AG09309 (cell line): ENCODE measurements at regions not wholly inside any gene's neighbourhood (a gene's known extent, or its start where the extent isn't known, plus 50 kb on each side); places are given as distances from the start of the nearest gene placed in this dataset.

Source experiments
- DNase-seq: peaks from one replicate; pipeline ENCODE4 v3.0.0-alpha.2; 2010; ENCODE audit warnings: low read depth
- H3K4me3 ChIP-seq: 2 replicates; pipeline ENCODE4 v1.5.1; 2011; ENCODE audit warnings: mild to moderate bottlenecking, low read depth, low read length, moderate library complexity; ENCODE audit not compliant: control insufficient read depth
- TF ChIP-seq, protein P1 (sequence below): IDR thresholded peaks from 2 replicates; pipeline ENCODE4 v1.5.1; 2011; ENCODE audit warnings: mild to moderate bottlenecking, low read depth, low read length, inconsistent platforms; ENCODE audit not compliant: insufficient read depth, control insufficient read depth; ENCODE audit errors: missing control alignments

GRCh38 chr15:25501828-25502446 lies 63.1 kb upstream of the UBE3A start:
- TF ChIP-seq, protein P1, sequence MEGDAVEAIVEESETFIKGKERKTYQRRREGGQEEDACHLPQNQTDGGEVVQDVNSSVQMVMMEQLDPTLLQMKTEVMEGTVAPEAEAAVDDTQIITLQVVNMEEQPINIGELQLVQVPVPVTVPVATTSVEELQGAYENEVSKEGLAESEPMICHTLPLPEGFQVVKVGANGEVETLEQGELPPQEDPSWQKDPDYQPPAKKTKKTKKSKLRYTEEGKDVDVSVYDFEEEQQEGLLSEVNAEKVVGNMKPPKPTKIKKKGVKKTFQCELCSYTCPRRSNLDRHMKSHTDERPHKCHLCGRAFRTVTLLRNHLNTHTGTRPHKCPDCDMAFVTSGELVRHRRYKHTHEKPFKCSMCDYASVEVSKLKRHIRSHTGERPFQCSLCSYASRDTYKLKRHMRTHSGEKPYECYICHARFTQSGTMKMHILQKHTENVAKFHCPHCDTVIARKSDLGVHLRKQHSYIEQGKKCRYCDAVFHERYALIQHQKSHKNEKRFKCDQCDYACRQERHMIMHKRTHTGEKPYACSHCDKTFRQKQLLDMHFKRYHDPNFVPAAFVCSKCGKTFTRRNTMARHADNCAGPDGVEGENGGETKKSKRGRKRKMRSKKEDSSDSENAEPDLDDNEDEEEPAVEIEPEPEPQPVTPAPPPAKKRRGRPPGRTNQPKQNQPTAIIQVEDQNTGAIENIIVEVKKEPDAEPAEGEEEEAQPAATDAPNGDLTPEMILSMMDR, result peak; percentile 58
- peak; percentile 17 for DNase-seq

GRCh38 chr15:25498835-25499234 lies 60.0 kb upstream of the UBE3A start:
- TF ChIP-seq, protein P1, result no peak
- H3K4me3 ChIP-seq, result no peak overlapping the region
- no peak for DNase-seq

More at GRCh38 chr15:25501828-25502446, 63.1 kb upstream of the UBE3A start:
- no peak overlapping the region for H3K4me3 ChIP-seq

GRCh38 chr15:25497934-25498333 lies 59.1 kb upstream of the UBE3A start:
- no peak for DNase-seq
- no peak overlapping the region for H3K4me3 ChIP-seq
- TF ChIP-seq, protein P1, result no peak

DNA sequence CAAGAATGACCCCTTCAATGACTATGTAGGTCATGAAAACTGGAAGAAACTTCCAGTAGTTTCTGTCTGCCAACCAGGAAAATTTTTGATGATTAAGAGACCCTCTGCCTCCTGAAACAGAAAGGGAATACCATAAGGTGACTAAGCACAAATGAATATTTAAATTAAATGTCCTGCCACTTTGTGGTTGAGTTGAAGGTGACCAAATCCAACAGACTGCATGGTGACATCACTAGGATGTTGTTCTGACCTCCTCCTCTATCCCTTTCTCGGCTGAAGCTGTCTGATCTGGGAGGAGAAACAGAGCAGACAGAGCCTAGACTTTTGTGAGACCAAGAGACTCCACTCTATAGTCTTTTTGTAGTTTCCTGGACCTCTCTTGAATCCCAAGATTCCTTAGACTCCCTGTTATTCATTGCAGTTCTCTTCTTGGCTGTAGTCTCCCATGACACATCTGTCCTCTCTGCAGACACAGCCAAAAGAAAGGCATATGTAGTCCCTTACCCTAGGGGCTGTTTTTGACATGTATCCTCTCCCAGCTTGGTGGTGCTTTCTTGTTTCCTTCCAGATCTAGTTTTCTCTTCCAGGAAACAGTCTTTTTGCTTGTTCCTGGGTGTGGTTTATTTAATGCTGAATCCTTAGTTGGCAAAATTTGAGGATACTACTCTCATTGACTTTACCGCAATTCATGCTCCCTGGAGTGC lies 55.2 kb upstream of the UBE3A start:
- no peak for DNase-seq
- TF ChIP-seq, protein P1, result no peak
- H3K4me3 ChIP-seq, result no peak overlapping the region

GRCh38 chr15:25492315-25492714 lies 53.5 kb upstream of the UBE3A start:
- TF ChIP-seq, protein P1, result no peak
- H3K4me3 ChIP-seq, result no peak overlapping the region
- no peak for DNase-seq
